IPS-15b (cell line): ENCODE measurements at regions not wholly inside any gene's neighbourhood (a gene's known extent, or its start where the extent isn't known, plus 50 kb on each side); places are given as distances from the start of the nearest gene placed in this dataset.
"Not testable (repeated sequence)": the region's sequence is repeated elsewhere in the genome, so short reads cannot be mapped to it uniquely, and the experiment has no call there.

Source experiments
- H3K27me3 ChIP-seq: one replicate; pipeline ENCODE4 v1.6.1; 2013; ENCODE audit warnings: low read length; ENCODE audit not compliant: control insufficient read depth, insufficient read depth
- H3K36me3 ChIP-seq: one replicate; pipeline ENCODE4 v1.6.1; 2013; ENCODE audit warnings: low read length; ENCODE audit not compliant: control insufficient read depth, insufficient read depth
- H3K4me1 ChIP-seq: one replicate; pipeline ENCODE4 v1.6.1; 2013; ENCODE audit warnings: mild to moderate bottlenecking, low read length; ENCODE audit not compliant: control insufficient read depth, insufficient read depth
- H3K4me3 ChIP-seq: one replicate; pipeline ENCODE4 v1.5.1; 2013; ENCODE audit warnings: low read depth, low read length
- H3K9ac ChIP-seq: one replicate; pipeline ENCODE4 v1.6.1; 2013; ENCODE audit warnings: low read depth, mild to moderate bottlenecking, low read length
- H3K9me3 ChIP-seq: one replicate; pipeline ENCODE4 v1.6.1; 2013; ENCODE audit warnings: mild to moderate bottlenecking, low read length; ENCODE audit not compliant: control insufficient read depth, insufficient read depth

DNA sequence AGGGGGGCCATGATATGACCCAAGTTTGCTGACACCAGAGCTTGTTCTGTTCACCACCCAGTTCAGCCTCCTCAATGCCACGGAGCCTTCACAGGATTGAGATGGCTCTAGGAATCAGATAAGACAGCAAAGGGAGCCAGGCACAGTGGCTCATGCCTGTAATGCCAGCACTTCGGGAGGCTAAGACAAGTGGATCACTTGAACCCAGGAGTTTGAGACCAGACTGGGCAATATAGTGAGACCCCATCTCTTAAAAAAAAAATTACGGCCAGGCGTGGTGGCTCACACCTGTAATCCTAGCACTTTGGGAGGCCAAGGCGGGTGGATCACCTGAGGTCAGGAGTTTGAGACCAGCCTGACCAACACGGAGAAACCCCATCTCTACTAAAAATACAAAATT is 67.5 kb upstream of the USP9X start:
- H3K27me3 ChIP-seq, H3K9me3 ChIP-seq, H3K9ac ChIP-seq, H3K4me1 ChIP-seq, H3K4me3 ChIP-seq, H3K36me3 ChIP-seq: not testable (repeated sequence)

DNA sequence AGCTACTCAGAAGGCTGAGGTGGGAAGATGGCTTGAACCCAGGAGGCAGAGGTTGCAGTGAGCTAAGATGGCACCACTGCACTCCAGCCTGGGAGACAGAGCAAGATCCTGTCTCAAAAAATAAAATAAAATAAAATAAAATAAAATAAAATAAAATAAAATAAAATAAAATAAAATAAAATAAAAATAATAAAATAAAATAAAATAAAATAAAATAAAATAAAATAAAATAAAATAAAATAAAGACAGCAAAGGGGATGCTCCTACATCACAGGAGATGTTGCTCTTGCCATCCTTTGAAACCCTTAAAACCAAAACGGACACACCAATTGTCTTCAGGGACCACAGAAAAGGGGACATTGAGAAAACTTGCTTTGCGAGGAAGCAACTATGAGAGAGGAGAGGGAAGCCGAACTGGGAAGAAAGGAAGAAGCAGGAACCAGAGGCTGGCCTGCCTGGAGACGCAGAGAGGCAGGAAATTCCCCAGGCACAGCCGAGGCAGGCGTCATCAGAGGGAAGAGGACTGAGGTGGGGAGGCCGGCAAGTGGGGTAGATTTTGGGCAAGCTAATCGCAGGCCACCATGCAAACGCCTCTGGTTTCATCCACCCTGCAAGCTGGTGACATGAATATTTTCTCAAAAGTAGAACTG is 66.7 kb upstream of the USP9X start:
- H3K27me3 ChIP-seq, H3K9ac ChIP-seq, H3K9me3 ChIP-seq, H3K4me3 ChIP-seq, H3K36me3 ChIP-seq, H3K4me1 ChIP-seq: not testable (repeated sequence)

DNA sequence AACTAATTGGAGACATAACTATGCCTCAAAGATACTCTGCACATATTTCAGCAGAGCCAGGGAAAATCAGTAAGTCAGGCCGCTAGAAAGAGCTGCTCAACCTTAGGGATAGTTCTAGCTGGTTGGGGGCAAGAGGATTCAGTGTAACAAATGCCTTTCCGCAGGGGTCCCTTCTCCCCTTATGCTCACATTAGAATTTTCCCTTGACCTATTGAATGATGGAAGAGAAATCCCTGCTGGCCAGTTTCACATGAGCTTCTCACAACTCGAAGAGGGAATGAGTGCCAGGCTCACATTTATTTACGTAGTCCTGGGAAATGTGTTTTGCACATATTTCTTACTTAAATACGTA is 66.2 kb upstream of the USP9X start:
- peaks cover 6% of the 10 kb centered on the region for H3K4me1 ChIP-seq

DNA sequence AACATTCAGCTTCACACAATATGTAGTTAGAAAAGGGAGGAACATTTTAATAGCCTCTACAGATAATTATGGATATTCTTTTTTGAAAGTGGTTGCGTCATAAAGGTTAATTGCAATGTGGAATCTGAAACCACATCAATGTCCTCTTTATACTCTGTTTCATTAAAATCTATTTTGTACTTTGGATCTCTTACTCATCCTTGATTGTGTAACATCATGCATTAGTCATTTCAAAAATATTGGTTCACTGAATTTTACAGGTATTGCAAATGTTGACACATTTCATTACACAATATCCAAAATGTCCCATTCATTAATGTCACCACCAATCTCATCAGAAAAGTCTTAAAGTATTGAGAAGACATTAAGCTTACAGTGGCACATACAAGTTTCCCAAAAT is 62.7 kb upstream of the USP9X start:
- peaks cover 17% of the 10 kb centered on the region for H3K4me1 ChIP-seq
- H3K9ac ChIP-seq, result no peak overlapping the region
- no peaks in the 10 kb centered on the region for H3K27me3 ChIP-seq
- no peaks in the 10 kb centered on the region for H3K36me3 ChIP-seq
- H3K9me3 ChIP-seq, result peaks cover 4% of the 10 kb centered on the region
- H3K4me3 ChIP-seq, result no peak overlapping the region

More for the DNA sequence above, 66.2 kb upstream of the USP9X start:
- Histone ChIP-seq H3K36me3 (no peaks in the 10 kb centered on the region), H3K27me3 (no peaks in the 10 kb centered on the region), H3K9me3 (peaks cover 2% of the 10 kb centered on the region), H3K4me3 (no peak overlapping the region), H3K9ac (peak overlapping the region; percentile 51)

DNA sequence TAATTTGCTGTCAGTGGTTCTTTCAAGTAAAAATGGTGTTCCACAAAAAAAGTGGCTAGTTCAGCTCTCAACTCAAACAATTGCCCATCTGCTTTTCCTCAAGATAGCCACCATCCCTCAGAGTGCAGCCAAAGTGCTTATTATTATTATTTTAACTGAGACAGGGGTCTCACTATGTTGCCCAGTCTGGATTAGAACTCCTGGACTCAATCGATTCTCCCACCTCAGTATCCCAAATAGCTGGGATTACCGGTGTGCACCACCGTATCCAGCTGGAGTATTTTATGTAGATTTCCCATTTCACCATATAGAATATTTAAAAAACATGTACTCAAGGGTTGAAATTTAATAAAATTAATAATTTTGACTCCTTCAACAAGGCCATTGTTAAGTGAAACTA is 62.1 kb upstream of the USP9X start:
- no peaks in the 10 kb centered on the region for H3K27me3 ChIP-seq
- H3K4me1 ChIP-seq, result peaks cover 17% of the 10 kb centered on the region
- no peak overlapping the region for H3K4me3 ChIP-seq
- H3K9me3 ChIP-seq, result peaks cover 4% of the 10 kb centered on the region
- H3K36me3 ChIP-seq, result no peaks in the 10 kb centered on the region
- H3K9ac ChIP-seq, result no peak overlapping the region

DNA sequence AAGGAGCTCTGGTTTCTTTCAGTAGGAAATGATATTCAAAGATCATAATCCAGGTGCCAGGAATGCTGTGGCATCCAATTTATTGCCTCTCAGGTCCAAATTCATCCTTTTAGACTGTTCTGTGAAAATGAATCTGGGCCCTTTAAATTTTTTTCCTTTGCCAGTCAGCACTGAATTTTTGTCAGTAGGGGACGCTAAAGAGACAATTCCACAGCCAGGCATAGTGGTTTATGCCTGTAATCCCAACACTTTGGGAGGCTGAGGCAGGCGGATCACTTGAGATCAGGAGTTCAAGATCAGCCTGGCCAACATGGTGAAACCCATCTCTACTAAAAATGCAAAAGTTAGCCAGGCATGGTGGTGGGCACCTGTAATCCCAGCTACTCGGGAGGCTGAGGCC is 60.9 kb upstream of the USP9X start:
- not testable (repeated sequence) for H3K9me3 ChIP-seq, H3K36me3 ChIP-seq, H3K9ac ChIP-seq, H3K27me3 ChIP-seq, H3K4me3 ChIP-seq
- peaks cover 11% of the 10 kb centered on the region for H3K4me1 ChIP-seq

DNA sequence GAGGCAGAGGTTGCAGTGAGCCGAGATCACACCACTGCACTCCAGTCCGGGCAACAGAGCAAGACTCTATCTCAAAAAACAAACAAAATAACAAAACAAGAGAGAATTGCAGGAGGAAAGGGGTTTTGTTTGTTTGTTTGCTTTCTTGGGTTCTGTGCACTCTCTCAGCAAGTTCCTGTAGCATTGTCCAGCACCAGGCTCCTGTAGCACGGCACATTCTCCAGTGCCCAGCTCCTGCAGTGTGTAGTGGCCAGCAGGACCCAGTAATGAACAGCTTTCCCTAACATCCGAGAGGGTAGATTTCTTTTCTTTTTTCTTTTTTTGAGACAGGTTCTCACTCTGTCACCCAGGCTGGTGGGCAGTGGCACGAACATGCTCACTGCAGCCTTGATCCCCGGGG is 60.5 kb upstream of the USP9X start:
- no peaks in the 10 kb centered on the region for H3K27me3 ChIP-seq
- peaks cover 4% of the 10 kb centered on the region for H3K9me3 ChIP-seq
- H3K4me3 ChIP-seq, result no peak overlapping the region
- no peaks in the 10 kb centered on the region for H3K36me3 ChIP-seq
- no peak overlapping the region for H3K9ac ChIP-seq
- H3K4me1 ChIP-seq, result peaks cover 11% of the 10 kb centered on the region

DNA sequence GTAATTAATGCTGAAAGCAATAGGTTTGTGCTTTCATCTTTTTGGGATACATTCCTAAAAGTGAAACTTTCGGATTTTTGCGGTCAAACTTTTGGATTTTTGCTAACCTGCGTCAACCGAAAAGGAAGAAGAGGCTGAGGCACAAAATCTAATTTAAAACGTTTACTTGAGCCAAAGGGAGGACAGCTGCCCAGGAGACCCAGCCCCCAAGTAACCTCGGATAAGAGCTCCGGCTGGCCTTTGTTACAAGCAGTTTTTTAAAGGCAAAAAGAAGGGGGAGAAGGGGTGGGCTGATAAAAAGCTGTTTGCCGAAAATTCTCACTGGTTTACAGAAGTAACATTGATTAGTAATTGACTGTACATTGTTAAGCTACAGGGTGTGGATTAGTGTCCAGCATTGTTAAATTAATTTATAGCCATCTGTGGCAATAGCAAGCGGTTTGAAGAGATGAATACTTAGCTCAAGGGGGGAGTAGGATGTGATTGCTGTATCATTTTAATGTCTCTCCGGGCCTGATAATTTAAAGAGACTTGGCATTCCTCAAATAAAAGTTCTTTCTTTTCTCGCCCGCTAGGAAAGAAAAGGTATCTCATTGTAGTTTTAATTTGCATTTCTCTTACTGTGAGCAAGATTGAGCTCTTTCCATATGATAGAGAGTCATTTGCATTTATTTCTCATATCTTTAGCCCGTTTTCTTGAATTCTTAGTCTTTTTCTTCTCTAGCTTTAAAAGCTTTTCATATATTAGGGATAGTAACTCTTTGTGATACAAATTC is 59.1 kb upstream of the USP9X start:
- Histone ChIP-seq H3K36me3 (no peaks in the 10 kb centered on the region), H3K4me1 (peaks cover 11% of the 10 kb centered on the region), H3K27me3 (no peaks in the 10 kb centered on the region), H3K9me3 (peaks cover 4% of the 10 kb centered on the region), H3K9ac (peak overlapping the region; percentile 42), H3K4me3 (no peak overlapping the region)

DNA sequence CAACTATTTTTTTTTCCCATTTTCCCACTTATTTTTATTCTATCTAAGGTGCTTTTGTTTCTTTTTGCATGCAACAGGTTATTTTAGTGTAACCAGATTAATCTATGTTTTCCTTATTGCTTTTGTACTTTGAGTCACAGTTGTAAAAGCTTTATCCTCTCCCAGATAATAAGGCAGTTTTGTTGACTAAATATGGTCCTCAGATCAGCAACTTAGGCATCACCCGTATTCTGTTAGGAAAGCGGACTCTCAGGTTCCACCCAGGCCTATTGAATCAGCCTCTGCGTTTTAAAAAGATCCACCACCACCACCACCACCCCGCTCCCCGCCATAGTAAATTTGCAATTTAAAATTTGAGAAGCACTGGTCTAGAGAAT is 58.6 kb upstream of the USP9X start:
- Histone ChIP-seq H3K9ac (no peak overlapping the region), H3K9me3 (peaks cover 4% of the 10 kb centered on the region), H3K4me3 (no peak overlapping the region), H3K27me3 (no peaks in the 10 kb centered on the region), H3K36me3 (no peaks in the 10 kb centered on the region), H3K4me1 (peaks cover 11% of the 10 kb centered on the region)

DNA sequence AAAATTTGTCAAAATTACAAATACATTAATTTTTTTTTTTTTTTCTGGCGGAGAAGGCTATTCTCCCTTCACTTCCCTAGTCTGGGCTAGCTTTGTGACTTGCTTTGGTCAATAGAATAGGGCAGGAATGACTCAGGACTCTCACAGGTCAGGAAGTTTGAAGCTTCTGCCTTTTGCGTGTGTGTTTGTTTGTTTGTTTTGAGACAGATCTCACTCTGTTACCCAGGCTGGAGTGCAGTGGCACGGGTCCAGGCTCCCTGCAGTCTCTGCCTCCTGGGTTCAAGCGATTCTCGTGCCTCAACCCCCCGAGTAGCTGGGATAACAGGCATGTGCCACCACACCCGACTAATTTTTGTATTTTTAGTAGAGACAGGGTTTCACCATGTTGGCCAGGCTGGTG is 55.9 kb upstream of the USP9X start:
- Histone ChIP-seq H3K27me3 (no peaks in the 10 kb centered on the region), H3K36me3 (no peaks in the 10 kb centered on the region), H3K9me3 (no peaks in the 10 kb centered on the region), H3K4me1 (peaks cover 13% of the 10 kb centered on the region), H3K9ac (no peak overlapping the region), H3K4me3 (no peak overlapping the region)

DNA sequence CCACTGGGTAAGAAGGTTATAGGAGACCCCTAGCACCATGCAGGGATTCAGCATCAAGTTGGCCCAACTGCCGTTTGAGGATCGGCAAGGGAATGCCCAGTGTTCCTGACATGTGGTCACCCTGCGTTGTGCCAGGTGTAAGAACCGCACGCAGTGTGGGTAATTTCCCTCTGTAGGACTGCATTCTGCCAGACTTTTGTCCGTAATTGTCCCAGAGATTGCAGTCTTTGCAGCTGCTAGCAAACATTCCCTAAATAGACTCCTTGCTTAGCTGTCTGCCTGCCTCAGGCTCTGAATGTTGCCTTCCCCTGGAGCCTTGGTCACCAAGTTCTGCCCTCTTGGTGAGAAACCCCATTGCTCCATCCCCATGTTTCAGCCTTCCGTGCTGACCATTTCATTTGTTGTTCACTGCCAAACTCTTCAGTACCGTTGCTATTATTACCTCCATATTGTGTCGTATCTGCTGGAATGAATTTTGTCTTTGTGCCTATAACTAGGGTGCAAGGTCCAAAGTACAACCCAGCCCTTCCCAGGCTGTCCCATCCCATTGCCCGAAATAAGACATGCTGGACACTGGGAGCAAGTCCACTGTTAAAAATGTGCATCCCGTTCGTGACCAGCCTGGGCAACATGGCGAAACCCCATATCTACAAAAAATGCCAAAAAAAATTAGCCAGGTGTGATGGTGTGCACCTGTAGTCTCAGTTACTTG is 53.8 kb upstream of the USP9X start:
- Histone ChIP-seq H3K4me3 (no peak overlapping the region), H3K4me1 (peaks cover 8% of the 10 kb centered on the region), H3K9me3 (no peaks in the 10 kb centered on the region), H3K9ac (no peak overlapping the region), H3K27me3 (no peaks in the 10 kb centered on the region), H3K36me3 (no peaks in the 10 kb centered on the region)

DNA sequence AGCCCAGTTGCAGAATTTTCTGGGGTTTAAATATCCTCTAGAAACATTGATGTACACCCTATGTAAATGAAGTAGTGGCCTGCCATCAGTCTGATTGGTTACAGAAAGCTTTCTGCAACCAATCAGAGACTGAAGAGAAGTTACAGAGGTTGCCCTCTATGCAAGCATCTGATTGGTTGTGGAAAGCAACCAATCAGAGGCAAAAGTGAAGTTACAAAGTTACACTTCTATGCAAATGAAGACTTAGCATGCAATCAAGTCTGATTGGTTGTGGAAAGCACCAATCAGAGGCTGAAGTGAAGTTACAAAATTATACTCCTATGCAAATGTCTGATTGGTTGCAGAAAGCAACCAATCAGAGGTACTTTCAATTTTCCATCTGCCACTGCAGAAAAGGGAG is 51.9 kb upstream of the USP9X start:
- peaks cover 3% of the 10 kb centered on the region for H3K4me1 ChIP-seq
- H3K4me3 ChIP-seq, result no peak overlapping the region
- no peaks in the 10 kb centered on the region for H3K27me3 ChIP-seq
- no peaks in the 10 kb centered on the region for H3K9me3 ChIP-seq
- H3K9ac ChIP-seq, result no peak overlapping the region
- H3K36me3 ChIP-seq, result no peaks in the 10 kb centered on the region
